ENCODE measurements at regions not wholly inside any gene's neighbourhood (a gene's known extent, or its start where the extent isn't known, plus 50 kb on each side); places are given as distances from the start of the nearest gene placed in this dataset.
"Not testable (repeated sequence)": the region's sequence is repeated elsewhere in the genome, so short reads cannot be mapped to it uniquely, and the experiment has no call there.

- no peak for DNase-seq
Observed at GRCh38 chr3:8147711-8148110, 353.9 kb upstream of the LMCD1 start.

DNA sequence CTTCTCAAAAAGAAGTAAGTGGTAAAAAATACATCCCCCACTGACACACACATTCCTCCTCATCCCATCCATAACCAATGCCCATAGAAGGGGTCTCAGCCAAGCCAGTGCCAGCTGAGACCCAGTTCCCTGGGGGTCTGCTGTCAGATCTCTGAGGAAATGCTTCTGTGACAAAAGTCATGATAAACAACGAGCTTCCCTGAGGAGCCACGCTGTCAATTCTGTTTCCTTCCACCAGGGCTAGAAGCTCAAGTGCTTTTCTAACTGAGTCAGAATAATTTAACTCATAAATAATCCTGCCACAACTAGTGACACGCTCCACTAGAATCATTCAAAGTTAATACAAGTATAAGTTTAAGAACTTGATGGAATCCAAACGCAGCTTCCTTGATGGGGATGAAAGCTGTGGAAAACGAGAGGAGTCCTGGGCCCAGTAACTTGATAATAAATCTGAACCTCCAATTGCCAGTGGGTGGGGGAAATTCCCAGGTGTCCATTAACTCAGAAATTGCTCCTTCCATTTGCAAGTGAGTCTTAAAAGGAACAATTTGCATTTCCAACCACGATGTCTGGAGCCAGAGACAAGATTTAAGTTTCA lies 348.7 kb upstream of the LMCD1 start:
- DNase-seq: no peak

DNA sequence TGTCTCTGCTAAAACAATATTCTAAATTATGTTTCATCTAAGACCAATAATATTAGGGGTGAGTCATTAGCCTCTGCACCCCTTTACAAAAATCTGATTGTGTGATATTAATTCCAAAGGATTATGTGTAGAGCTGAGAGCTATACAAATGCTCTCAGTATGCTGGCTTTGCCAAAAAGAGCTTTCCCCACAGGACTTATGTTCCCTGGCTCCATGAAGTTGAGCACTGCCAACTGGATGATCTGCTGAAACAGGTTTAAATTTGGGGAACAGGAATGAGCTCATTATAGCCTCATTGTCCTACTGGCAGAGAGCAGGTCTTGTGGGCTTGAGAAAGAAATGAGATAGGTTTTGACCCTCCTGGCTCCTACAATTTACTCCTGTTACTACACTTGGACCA lies 347.8 kb upstream of the LMCD1 start:
- no peak for DNase-seq

DNA sequence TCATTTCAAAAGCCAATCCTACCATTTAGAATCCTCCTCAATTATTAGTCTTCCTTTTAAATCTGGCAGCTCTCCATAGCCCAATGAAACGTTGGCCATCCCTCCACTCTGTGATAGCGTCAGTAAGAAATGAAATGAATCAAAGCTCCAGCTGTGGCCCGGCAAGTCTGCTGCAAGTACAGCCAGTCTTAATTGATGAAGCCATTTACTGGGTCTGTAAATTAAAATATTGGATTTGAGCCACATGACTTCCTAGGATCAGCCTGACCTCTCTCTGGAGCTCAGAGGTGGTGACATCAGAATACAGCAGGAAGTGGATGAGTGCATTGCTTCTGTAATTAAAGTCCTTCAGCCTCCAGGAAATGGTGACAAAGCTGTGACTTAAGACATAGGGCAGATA lies 347.0 kb upstream of the LMCD1 start:
- DNase-seq: no peak

- no peak for DNase-seq
Observed at GRCh38 chr3:8156138-8156537, 345.5 kb upstream of the LMCD1 start.

DNA sequence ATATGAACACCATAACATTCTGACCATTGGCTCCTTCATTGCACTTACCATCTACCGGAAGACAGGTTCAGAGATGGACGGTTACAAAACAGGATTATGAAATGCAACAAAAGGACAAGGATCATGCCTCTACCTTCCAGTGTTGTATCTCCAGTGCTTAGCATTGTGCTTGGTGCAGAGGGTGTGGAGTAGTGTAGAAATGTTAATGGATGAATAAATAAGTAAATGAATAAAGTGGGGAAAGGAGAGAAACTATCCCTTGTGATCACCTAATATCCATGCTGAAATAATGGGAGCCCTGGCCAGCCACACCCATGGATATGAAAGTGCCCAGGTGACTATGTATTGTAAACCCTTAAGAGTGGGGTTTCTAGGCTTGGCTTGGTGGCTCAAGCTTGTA lies 344.8 kb upstream of the LMCD1 start:
- DNase-seq: no peak

- no peak for DNase-seq
Observed at GRCh38 chr3:8157640-8158039, 344.0 kb upstream of the LMCD1 start.

DNA sequence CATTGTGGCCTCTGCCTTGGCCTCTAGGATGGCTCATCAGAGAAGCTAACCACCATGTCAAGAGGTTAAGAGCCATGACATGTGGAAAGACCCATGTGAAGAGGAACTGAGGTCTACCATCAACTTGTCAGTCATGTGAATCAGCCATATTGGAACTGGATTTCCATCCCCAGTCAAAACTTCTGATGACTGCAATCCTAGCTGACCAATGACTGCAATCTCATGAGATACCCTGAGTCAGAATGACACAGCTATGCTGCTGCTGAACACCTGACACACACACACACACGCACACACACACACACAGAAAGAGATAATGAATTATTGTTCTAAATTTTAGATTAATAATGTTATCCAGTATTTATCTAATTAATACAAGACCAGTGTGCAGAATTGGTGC lies 337.5 kb upstream of the LMCD1 start:
- DNase-seq: no peak

GRCh38 chr3:8166014-8166413 lies 335.6 kb upstream of the LMCD1 start:
- DNase-seq: no peak

GRCh38 chr3:8170971-8171508 lies 330.6 kb upstream of the LMCD1 start:
- no peak for DNase-seq

GRCh38 chr3:8173892-8174291 lies 327.7 kb upstream of the LMCD1 start:
- DNase-seq: no peak

GRCh38 chr3:8176759-8177483 lies 324.7 kb upstream of the LMCD1 start:
- not testable (repeated sequence) for DNase-seq

DNA sequence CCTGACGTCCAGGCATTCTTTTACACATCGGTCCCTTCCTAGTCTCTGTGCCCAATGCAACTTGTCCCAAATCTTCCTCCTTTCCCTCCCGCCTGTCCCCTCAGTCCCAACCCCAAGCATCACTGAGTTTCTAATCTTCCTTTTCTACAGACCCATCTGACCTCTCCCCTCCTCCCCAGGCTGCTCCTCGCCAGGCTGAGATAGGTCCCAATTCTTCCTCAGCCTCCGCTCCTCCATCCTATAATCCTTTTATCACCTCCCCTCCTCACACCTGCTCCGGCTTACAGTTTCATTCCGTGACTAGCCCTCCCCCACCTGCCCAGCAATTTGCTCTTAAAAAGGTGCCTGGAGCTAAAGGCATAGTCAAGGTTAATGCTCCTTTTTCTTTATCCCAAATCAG lies 323.1 kb upstream of the LMCD1 start:
- not testable (repeated sequence) for DNase-seq

GRCh38 chr3:8182904-8183303 lies 318.7 kb upstream of the LMCD1 start:
- no peak for DNase-seq

- no peak for DNase-seq
Observed at GRCh38 chr3:8183627-8184026, 318.0 kb upstream of the LMCD1 start.

DNA sequence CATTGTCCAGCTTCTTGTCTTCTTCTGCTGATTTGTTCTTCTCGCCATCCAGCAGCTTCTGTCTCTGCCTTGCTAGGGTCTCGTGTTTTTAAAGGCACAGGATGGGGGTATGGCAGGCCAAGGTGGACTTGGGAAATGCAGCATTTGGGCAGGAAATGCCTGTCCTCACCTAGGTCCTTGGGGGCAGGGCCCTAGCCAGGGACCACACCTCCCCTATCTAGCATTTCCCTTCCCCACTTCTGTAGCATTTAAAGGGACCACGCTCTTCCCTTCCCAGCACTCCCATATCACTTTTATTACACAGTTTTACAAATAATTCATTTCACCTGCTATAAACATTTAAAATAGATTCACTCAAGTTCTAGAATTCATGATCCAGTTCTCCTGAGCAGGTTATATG lies 315.4 kb upstream of the LMCD1 start:
- no peak for DNase-seq

GRCh38 chr3:8187996-8188395 lies 313.6 kb upstream of the LMCD1 start:
- no peak for DNase-seq

GRCh38 chr3:8189051-8189450 lies 312.6 kb upstream of the LMCD1 start:
- DNase-seq: no peak

GRCh38 chr3:8191406-8191805 lies 310.2 kb upstream of the LMCD1 start:
- no peak for DNase-seq

- no peak for DNase-seq
Observed at GRCh38 chr3:8197384-8197783, 304.2 kb upstream of the LMCD1 start.

DNA sequence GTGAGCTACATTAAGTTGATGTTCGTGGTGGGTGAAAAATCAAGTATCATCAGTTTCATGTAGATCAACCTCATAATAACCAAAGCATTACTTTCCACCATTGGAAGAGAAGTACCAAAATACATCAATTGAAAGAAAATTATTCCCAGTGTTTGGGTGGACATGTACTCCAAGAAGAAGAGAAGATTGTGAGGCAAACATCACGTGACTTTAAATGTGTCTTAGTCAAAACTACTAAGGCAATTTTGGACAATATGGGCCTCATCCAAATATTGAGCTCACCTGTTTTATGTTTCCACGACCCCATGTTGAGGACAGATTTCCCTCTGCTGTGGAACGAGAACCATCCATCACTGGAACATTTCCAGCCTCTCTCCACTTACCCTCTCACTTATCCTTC lies 303.0 kb upstream of the LMCD1 start:
- no peak for DNase-seq

GRCh38 chr3:8200996-8201395 lies 300.6 kb upstream of the LMCD1 start:
- no peak for DNase-seq

DNA sequence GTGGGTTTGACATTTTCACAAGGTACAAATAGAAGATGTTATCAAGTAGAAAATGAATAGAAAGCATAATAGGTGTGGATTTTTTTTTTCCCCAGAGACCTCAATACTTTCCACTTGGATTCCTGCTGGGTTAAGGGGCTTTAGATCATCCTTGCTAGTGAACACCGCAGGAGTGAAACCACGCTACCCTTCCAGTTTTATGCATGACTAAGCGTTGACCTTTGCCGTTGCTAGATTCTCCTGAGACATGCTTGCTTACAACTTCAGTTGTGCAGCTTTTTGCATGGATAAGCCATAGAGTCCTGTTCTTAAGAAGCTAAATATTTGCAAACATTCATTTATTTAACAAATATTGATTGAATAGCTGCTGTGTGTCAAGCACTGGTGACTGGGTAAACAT lies 299.7 kb upstream of the LMCD1 start:
- DNase-seq: no peak

DNA sequence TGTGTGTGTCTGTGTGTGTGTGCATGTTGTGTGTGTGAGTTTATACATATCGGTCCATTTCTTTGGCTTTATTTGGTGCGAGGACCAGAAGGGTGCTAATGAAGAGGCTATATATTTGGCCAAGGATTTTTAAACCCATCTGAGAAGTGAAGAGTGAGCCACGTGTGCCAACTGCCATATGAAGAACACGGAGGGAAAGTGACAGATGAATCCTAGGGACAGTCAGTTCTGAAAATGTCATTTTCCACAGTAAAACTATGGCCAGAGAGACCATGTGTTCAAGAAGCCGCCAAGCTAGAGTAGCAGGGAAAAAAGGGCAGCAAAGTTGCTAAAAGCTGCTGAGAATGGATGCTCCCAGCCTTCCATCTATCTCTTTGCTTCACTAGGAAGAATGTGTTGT lies 297.3 kb upstream of the LMCD1 start:
- no peak for DNase-seq

Data from activated CD4-positive, alpha-beta T cell treated with anti-CD3 and anti-CD28 coated beads, Interleukin-2, amount 50 U/mL, for 16 hours (primary cell).